ENCODE measurements at regions not wholly inside any gene's neighbourhood (a gene's known extent, or its start where the extent isn't known, plus 50 kb on each side); places are given as distances from the start of the nearest gene placed in this dataset.

DNA sequence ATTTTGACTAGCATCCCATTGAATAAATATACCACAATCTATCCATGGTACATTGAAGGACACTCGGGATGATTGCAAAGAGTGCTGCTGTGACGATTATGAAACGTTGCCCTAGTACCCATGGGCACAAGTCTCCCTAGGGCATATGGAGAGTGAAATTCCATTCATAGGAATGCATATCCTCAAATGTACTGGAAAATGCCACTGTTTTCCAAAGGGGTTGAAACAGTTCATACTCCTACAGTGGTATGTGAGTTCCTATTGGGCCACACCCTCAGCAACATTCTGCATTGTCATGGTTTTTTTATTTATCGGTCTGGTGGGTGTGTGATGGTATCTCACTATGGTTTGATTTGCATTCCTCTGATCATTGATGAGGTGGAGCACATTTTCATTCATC is 130.6 kb downstream of the TWIST2 start:
- intact Hi-C loops (cut with DNase I), result no loop called here

DNA sequence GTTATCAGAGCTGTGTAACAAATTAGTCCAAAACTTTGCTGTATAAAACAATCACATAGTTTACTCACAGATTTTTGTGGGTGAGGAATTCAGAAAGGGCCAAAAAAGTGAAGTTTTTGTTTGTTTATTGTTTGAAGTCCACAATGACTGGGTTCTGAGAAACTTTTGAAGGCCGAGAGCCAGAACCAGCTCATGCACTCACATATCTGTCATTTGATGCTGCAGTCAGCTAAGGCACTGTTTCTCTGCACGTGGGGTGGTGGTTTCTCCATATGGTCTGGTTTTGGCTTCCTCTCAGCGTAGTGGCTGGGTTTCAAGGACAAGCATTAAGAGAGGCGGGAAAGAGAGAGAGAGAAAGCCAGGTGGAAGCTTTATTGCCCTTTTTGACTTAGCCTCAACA is 131.8 kb downstream of the TWIST2 start:
- DNase-seq (ENCODE audit: low spot score), result no peak
- intact Hi-C loops (cut with DNase I), result no loop called here

More for the DNA sequence above, 130.6 kb downstream of the TWIST2 start:
- DNase-seq (ENCODE audit: low spot score), result no peak

DNA sequence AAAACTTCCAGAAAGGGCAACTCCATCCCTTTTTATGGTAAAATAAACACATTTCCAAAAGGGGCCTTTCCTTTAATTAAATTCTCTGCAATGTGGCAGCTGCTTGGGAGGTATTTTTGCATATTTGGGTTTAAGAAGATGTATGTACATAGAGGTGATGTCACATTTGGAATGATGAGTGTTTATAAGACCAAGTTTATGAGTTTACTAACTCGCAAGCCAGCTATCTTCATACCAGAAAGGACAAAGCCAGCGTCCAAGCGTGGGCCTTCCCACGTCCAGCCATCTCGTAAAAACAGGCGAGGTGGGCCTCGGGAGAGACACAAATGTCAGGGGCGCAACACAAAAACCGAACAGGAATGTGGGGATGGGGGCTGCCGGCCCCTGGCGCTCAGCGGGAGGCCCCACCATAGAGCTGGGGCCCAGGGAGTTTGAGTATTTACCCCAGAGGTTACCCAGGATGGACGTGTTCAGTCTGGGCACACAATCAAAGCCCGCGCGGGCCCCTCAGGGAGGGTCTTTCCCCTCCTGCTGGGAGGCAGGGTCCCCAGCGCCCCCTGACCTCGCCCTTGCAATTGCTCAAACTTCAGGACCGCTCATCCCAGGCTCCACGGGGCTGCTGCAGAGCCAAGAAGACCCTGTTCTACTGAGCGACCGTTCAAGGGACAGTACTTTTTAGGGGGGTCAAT is 137.3 kb downstream of the TWIST2 start:
- no peak for DNase-seq (ENCODE audit: low spot score)

DNA sequence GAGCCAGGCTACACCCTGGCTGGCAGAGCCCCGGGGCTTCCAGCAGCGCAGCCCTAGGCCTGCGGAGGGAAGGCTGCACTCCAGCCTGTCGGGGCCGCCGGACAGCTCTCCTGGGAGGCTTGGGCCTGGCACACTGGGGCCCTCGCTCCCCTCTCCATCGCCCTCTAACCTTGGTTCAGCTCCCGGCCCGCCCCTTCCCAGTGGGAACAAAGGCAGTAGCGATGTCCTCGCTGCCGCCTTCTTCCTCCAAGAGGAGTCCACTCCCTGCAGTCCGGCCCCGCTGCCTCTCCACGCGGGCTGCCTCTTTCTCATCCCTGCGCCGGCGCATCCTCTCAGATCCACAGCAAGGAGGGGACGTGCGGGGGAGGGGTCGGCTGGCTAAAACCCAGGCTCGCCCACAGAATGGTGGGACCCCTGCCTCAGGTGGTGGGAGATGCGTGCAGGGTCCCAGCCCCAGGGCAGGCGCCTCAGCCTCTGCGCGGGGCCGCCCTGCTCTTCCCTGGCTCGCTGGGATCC is 138.1 kb downstream of the TWIST2 start:
- intact Hi-C loops (cut with DNase I), result no loop called here
- DNase-seq (ENCODE audit: low spot score), result no peak

More for the DNA sequence above, 137.3 kb downstream of the TWIST2 start:
- intact Hi-C loops (cut with DNase I), result no loop called here

DNA sequence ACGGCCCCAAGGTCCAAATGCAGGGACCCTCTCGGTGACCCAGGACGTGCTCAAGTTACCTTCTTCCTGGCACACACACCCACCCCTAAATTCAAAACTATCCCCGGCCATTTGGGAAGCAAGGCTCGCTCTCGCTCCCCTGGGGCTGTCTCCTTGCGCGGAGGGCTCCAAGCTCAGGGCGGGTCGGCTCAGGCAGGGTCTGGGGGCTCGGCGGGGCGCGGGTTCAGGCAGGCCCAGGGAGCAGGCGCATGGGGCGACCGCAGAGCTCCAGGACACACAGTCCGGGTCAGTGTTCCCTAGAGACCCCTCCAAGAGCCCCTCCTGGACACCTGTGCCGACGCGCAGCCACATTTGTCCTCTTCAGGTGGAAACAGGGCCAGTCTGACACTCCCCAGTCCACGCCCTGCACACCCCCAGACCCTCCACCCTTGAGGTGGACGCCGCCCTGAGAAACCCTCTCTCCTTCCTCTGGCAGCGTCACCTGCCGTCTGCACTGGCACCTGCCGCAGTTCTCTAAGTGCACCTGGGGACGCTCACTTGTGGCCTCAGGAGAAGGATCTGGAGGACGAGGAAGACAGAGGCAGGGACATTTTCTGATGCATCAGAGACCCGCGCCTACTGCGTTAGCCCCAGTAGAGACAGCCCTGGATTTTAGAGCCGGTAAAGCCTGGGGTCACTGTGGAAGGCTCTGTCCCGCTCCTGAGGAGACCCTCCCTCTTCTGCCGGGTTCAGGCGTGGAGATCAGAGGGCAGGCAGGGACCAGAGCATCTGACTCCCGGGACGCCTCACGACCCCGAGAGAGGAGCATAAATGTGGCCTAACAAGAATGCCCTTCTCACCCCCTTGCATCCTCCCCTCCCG is 138.8 kb downstream of the TWIST2 start:
- intact Hi-C loops (cut with DNase I), result no loop called here
- no peak for DNase-seq (ENCODE audit: low spot score)

DNA sequence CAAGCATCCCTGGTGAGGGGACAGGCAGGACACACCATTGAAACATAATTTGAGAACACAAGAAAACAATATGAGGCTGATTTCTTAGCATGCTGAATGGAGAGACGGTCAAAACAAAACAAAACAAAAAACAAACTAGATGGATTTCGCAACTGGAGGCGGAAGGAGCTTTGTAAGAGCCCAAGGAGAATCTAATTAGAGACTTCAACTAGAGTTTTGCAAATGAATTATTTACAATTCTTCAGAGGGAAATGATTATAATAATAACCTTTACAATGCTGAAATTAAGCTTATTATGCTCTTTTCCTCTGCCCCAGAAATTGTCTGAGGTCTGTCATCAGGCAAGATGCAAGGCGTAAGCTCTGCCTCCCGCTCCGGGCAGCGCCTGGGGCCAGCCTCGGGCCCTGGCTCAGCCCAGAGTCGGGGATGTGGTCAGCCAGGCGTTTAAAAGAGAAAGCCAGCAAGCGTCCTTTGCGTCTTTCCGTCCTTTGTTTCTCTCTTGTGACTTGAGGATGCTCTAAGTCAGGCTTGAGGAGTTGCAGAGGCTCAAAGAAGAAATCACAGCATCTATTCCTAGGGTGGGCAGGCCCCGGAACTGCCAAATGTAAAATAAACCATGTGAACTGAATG is 139.6 kb downstream of the TWIST2 start:
- intact Hi-C loops (cut with DNase I), result no loop called here
- DNase-seq (ENCODE audit: low spot score), result no peak

DNA sequence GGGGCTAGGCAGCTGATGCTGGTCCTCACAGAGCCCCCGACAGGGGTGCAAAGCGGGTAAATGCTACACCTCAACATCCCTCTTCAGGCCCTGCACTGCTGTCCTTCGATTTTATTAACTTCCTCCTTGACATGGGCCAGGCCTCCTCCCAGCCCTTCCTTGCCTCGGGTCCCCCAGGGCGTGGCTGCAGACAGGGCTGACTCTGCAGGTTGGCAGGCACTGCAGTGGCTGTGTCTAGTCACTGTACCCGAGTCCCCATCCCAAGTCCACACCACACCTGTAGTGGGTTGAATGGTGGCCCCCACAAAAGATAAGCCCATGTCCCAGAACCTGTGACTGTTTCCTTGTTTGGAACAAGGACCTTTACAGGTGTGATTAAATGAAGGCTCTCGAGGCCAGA is 140.2 kb downstream of the TWIST2 start:
- intact Hi-C loops (cut with DNase I), result no loop called here
- DNase-seq (ENCODE audit: low spot score), result no peak

DNA sequence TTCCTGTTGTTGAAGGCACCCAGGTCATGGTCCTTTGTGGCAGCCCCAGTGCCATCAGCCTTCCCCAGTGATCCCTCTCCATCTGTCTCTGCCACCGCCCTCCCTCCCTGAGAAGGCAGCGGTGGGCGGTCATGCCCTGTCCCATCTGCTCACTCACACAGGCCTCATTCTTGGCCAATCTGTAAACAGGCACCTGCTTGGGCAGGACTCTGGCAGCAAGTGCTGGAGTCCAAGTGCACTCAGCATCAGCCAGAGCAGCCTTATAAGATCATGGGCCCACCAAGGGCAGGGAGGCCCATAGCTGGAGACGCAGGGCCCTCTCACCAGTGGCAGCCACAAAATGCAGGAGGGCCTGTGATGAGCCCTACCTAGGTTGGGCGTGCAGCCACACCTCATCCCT is 140.9 kb downstream of the TWIST2 start:
- DNase-seq (ENCODE audit: low spot score), result no peak
- intact Hi-C loops (cut with DNase I), result no loop called here

DNA sequence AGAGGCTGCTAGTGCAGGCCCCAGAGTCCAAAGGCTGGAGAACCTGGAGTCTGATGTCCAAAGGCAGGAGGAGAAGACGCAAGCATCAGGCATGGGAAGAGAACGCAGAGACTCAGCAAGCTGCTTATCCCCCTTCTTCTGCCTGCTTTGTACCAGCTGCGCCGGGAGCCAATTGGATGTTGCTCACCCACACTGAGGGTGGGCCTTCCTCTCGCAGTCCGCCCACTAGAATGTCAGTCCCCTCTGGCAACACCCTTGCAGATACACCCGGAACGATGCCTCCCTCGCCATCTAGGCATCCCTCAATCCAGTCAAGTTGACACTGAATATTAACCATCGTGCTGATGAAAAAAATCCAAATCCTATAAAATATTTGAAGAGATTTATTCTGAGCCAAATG is 141.6 kb downstream of the TWIST2 start:
- no peak for DNase-seq (ENCODE audit: low spot score)
- intact Hi-C loops (cut with DNase I), result no loop called here

DNA sequence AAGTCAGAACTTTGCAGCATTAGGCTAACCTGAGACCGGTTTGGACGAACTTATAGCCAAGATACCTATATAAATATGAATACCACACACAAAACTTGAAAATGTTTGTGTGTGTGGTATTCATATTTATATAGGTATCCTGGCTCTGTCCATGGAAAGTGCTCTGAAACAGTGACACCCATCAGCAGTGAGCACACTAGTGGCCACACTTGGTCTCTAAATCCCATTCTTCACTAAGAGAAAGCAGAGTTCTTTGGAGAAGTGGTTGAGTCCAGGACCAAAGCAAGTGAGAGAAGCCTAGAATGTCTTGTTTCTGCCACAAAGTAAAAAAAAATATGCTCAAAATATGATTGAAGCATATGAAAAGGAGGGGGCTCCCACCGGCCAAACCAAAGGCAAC is 146.5 kb downstream of the TWIST2 start:
- DNase-seq (ENCODE audit: low spot score), result no peak
- intact Hi-C loops (cut with DNase I), result no loop called here

DNA sequence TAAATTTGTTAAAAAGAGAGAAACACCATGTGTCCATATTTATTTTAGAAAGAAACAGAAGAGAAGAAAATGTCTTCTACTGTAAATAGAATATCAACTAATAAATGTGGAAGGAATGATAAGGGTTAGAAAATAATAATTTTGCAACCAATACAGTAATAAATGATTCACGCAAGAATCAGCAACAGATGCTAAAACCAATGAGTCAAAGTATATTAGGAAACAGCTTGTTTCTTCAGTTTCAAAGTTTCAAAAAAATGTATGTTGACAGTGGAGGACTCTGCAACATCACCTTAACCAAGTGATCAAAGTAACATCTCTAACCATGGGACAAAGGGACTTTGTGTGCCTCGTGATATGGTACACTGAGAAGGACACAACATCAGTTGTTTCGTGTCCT is 147.0 kb downstream of the TWIST2 start:
- intact Hi-C loops (cut with DNase I), result no loop called here
- DNase-seq (ENCODE audit: low spot score), result no peak

DNA sequence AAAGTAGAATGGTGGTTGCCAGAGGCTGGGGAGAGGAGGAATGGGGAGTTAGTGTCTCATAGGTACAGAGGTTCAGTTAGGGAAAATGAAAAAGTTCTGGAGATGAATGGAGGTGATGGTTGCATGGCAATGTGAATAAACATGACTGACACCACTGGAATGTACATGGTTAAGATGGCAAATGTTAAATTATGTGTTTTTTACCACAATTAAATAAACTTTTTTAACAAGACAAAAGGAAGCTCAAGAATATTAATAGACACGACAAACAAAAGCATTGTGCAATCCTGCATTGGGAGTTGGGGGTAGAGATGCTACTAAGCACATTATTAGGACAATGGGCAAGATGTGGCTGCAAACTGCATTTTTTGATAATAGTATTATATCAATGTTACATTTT is 147.7 kb downstream of the TWIST2 start:
- DNase-seq (ENCODE audit: low spot score), result no peak

DNA sequence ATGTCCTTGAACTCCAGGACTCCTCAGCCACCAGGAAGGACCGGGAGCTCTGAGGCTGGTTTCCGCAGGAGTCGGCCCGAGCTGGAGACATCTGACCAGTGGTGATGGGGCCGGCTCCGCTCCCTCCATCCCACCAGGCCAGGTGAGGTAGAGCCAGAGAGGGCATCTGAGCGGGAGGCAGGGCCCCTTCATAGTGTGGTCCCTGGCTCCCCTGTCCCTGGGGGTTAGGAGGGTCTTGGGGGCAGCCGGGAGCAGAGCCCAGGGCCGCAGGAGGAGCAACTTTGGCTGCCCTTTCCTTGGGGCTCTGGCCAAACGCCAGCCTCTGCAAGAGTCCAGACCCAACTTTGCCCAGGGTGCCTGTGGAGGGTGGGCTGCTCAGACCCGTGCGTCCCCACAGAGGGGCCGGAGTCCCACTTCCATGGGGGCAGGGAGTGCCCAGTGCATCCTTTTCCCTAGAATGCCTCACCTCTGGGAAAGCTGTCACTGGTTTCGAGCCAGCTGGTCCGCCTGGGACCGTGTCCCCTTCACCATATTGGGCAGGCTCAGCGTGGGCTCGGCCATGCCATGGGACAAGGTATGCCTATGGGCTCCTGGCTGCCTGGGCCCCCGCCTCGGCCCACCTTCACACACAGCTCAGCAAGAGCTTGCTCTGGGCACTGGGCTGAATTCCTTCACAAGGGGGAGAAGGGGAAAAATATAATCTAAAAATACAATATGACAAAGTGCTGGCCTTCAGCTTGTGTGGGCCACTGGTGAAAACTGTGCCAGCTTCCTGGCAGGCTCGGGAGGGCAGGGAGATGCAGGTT is 148.6 kb downstream of the TWIST2 start:
- intact Hi-C loops (cut with DNase I), result no loop called here
- no peak for DNase-seq (ENCODE audit: low spot score)

More for the DNA sequence above, 147.7 kb downstream of the TWIST2 start:
- intact Hi-C loops (cut with DNase I), result no loop called here

DNA sequence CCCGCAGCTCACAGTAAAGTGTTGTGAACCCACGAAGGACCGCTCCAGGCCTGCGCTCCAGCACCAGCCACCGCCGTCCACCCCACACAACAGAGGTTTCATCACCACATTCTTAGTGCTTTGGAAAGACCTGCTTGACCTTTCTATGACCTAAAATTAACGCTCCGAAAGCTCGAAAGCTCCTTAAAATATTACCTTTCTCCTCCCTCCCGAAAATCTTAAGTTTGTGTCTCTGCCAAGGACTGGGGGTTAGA is 149.2 kb downstream of the TWIST2 start:
- DNase-seq (ENCODE audit: low spot score), result no peak
- intact Hi-C loops (cut with DNase I), result no loop called here

DNA sequence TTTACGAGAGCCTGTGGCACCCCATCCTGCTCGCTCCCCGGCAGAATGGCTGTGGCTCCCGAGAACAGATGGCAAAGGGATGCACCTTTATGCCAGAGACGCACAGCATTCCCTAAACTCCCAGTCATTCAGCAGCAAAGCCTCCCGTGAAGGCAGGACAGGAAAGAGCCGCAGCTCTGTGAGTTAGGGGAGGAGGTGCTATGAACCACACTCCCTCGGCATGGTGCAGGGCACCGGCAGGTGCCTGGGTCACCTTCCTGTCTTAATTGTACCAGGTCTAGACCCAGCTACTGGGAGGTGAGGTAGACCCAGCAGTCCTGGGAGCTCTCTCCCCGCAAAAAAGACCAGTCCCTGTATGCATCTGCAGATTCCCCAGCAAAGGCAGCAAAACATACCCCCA is 149.8 kb downstream of the TWIST2 start:
- no peak for DNase-seq (ENCODE audit: low spot score)
- intact Hi-C loops (cut with DNase I), result no loop called here
